ENCODE measurements at regions not wholly inside any gene's neighbourhood (a gene's known extent, or its start where the extent isn't known, plus 50 kb on each side); places are given as distances from the start of the nearest gene placed in this dataset.
"Not testable (repeated sequence)": the region's sequence is repeated elsewhere in the genome, so short reads cannot be mapped to it uniquely, and the experiment has no call there.

- DNase-seq (ENCODE audit: low read depth), result no peak
- TF ChIP-seq, protein P1, sequence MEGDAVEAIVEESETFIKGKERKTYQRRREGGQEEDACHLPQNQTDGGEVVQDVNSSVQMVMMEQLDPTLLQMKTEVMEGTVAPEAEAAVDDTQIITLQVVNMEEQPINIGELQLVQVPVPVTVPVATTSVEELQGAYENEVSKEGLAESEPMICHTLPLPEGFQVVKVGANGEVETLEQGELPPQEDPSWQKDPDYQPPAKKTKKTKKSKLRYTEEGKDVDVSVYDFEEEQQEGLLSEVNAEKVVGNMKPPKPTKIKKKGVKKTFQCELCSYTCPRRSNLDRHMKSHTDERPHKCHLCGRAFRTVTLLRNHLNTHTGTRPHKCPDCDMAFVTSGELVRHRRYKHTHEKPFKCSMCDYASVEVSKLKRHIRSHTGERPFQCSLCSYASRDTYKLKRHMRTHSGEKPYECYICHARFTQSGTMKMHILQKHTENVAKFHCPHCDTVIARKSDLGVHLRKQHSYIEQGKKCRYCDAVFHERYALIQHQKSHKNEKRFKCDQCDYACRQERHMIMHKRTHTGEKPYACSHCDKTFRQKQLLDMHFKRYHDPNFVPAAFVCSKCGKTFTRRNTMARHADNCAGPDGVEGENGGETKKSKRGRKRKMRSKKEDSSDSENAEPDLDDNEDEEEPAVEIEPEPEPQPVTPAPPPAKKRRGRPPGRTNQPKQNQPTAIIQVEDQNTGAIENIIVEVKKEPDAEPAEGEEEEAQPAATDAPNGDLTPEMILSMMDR (IDR thresholded peaks at IDR 0.05; ENCODE audit: insufficient read depth, low read depth, low read length), result no peak
- no peak overlapping the region for H3K4me3 ChIP-seq (ENCODE audit: low read depth, low read length)
These were observed 191.5 kb upstream of the CLINT1 start for GRCh38 chr5:158050421-158050820.

DNA sequence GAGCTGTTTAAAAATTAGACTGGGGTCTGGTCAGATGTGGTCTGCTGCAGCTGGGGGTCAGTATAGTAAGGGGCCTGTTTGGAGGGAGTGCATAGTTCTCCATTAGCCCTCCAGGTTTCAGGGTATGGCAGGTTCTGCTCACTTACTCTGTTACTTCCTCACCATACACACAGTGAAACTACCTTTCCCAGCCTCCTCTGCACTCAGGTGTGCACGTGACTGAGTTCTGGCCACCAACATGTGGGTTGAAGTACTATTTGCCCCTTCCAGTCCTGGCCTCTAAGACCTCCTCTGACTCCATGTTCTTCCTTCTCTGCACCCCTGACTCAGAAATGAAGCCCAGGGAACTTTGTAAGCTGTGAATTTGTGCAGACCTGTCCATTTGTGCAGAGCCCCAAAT, 190.5 kb upstream of the CLINT1 start:
- no peak overlapping the region for H3K4me3 ChIP-seq (ENCODE audit: low read depth, low read length)
- no peak for DNase-seq (ENCODE audit: low read depth)
- TF ChIP-seq, protein P1 (IDR thresholded peaks at IDR 0.05; ENCODE audit: insufficient read depth, low read depth, low read length), result no peak

DNA sequence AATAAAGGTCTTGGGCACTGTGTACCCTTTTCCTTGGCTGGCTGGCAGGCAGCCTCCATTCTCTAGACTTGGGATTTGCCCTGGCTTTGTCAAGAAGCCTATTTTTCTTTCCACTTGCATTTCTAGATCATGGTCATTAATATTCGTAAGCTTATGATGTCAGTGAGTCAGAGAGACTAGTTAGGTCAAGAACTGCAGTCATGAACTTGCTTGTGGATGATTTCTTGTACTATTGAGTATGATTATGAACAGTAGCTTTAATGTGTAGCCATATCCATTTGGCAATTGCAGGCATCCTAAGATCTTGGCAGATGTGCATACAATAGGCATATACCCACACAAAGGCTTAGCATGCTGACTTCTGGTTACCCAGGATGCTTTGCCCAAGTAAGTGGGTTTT, 186.8 kb upstream of the CLINT1 start:
- DNase-seq (ENCODE audit: low read depth), result no peak
- TF ChIP-seq, protein P1 (IDR thresholded peaks at IDR 0.05; ENCODE audit: insufficient read depth, low read depth, low read length), result no peak
- H3K4me3 ChIP-seq (ENCODE audit: low read depth, low read length), result no peak overlapping the region

DNA sequence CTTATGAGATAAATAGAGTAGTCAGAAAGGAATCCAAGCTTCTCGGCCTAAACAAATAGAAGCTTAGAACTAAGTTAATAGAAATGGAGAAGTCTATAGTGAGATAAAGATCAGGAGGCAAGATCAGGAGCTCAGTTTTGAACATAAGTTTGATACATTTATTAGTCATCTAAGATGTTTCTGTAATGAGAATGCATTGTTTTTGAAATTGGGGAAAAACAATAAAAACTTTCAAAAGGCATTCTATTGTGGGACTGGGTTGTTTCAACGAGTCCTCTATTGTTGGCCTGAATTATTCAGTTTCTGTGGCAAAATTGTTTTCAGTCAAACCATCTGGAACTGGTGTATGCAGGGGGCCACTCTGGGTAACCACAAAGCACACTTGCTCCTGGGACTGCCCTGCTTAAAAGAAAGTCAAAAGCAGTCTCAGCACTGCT, 181.0 kb upstream of the CLINT1 start:
- H3K4me3 ChIP-seq (ENCODE audit: low read depth, low read length), result no peak overlapping the region
- DNase-seq (ENCODE audit: low read depth), result no peak
- TF ChIP-seq, protein P1 (IDR thresholded peaks at IDR 0.05; ENCODE audit: insufficient read depth, low read depth, low read length), result no peak

- TF ChIP-seq, protein P1 (IDR thresholded peaks at IDR 0.05; ENCODE audit: insufficient read depth, low read depth, low read length), result no peak
- DNase-seq (ENCODE audit: low read depth), result no peak
- no peak overlapping the region for H3K4me3 ChIP-seq (ENCODE audit: low read depth, low read length)
These were observed 180.5 kb upstream of the CLINT1 start for GRCh38 chr5:158039441-158039840.

DNA sequence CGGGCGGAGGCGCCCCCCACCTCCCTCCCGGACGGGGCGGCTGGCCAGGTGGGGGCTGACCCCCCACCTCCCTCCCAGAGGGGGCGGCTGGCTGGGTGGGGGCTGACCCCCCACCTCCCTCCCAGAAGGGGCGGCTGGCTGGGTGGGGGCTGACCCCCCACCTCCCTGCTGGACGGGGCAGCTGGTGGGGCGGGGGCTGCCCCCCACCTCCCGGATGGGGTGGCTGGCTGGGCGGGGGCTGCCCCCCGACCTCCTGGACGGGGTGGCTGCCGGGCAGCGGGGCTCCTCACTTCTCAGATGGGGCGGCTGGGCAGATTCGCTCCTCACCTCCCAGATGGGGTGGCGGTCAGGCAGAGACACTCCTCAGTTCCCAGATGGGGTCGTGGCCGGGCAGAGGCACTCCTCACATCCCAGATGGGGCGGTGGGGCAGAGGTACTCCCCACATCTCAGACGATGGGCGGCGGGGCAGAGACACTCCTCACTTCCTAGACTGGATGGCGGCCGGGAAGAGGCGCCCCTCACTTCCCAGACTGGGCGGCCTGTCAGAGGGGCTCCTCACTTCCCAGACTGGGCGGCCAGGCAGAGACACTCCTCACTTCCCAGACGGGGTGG, 178.1 kb upstream of the CLINT1 start:
- not testable (repeated sequence) for H3K4me3 ChIP-seq (ENCODE audit: low read depth, low read length); DNase-seq (ENCODE audit: low read depth)

DNA sequence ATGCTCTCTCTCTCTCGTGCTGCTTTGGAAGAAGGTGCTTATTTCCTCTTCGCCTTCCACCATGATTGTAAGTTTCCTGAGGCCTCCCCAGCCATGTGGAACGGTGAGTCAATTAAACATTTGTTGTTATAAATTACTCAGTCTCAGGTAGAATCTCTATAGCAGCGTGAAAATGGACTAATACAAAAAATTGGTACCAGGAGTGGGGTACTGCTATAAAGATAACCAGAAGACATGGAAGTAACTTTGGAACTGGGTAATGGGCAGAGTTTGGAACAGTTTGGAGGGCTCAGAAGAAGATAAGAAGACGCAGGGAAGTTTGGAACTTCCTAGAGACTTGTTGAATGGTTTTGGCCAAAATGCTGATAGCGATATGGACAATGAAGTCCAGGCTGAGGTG, 175.6 kb upstream of the CLINT1 start:
- not testable (repeated sequence) for DNase-seq (ENCODE audit: low read depth)

DNA sequence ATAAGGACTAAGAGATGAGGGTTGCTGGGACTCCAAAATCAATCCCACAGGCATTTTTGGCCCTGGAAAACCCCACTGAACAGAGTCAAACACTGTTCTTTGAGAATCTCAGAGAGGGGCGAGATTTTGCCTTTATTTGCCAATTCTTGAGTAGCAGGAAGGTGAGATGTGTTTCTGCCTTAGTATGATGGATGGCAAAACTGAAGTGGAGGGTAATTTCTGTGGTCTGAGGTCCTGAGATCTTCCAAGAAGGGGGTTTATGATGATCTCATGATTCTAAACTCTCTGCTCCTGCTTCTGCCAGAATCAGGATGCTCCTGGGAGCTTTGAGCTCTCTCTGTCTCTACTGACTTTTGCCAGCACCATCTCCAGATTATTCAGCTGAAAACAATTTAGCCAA, 174.8 kb upstream of the CLINT1 start:
- no peak overlapping the region for H3K4me3 ChIP-seq (ENCODE audit: low read depth, low read length)
- TF ChIP-seq, protein P1 (IDR thresholded peaks at IDR 0.05; ENCODE audit: insufficient read depth, low read depth, low read length), result no peak
- DNase-seq (ENCODE audit: low read depth), result no peak

More for the DNA sequence above, 175.6 kb upstream of the CLINT1 start:
- not testable (repeated sequence) for H3K4me3 ChIP-seq (ENCODE audit: low read depth, low read length)
